Activated T-helper 17 cell treated with anti-CD3 and anti-CD28 coated beads, Interleukin-2, amount 50 U/mL, for 72 hours (primary cell): ENCODE measurements at regions not wholly inside any gene's neighbourhood (a gene's known extent, or its start where the extent isn't known, plus 50 kb on each side); places are given as distances from the start of the nearest gene placed in this dataset.

ENCODE experiments used
- ATAC-seq: fragments of 150-1000 bp; cut with Tn5 transposase; replicated peaks from 2 replicates; pipeline ENCODE4 v1.10.0; 2021; ENCODE audit warnings: mild to moderate bottlenecking, moderate library complexity
- H3K27ac Mint-ChIP-seq: one replicate; pipeline ENCODE4 v1.8.0; 2022; ENCODE audit warnings: mixed read lengths
- H3K27me3 Mint-ChIP-seq: one replicate; pipeline ENCODE4 v1.8.0; 2022; ENCODE audit warnings: mixed read lengths
- H3K36me3 Mint-ChIP-seq: one replicate; pipeline ENCODE4 v1.8.0; 2022; ENCODE audit warnings: low read depth, mild to moderate bottlenecking, mixed read lengths
- H3K4me1 Mint-ChIP-seq: one replicate; pipeline ENCODE4 v1.8.0; 2022; ENCODE audit warnings: mixed read lengths
- H3K4me3 Mint-ChIP-seq: one replicate; pipeline ENCODE4 v1.8.0; 2022; ENCODE audit warnings: mild to moderate bottlenecking, mixed read lengths
- H3K9me3 Mint-ChIP-seq: one replicate; pipeline ENCODE4 v1.8.0; 2022; ENCODE audit warnings: mixed read lengths

- Mint-ChIP-seq H3K36me3 (no peaks in the 10 kb centered on the region), H3K4me1 (no peaks in the 10 kb centered on the region), H3K4me3 (no peak overlapping the region), H3K27me3 (no peaks in the 10 kb centered on the region), H3K27ac (no peak overlapping the region), H3K9me3 (no peaks in the 10 kb centered on the region)
- ATAC-seq = no peak
These were observed 311.2 kb downstream of the OSR1 start for GRCh38 chr2:19046986-19047780.

- Mint-ChIP-seq H3K4me1 (no peaks in the 10 kb centered on the region), H3K27ac (no peak overlapping the region), H3K4me3 (no peak overlapping the region), H3K9me3 (no peaks in the 10 kb centered on the region), H3K36me3 (no peaks in the 10 kb centered on the region), H3K27me3 (no peaks in the 10 kb centered on the region)
- no peak for ATAC-seq
These were observed 313.3 kb downstream of the OSR1 start for GRCh38 chr2:19045151-19045550.

- Mint-ChIP-seq H3K27ac (no peak overlapping the region), H3K27me3 (no peaks in the 10 kb centered on the region), H3K9me3 (no peaks in the 10 kb centered on the region), H3K4me1 (no peaks in the 10 kb centered on the region), H3K4me3 (no peak overlapping the region), H3K36me3 (no peaks in the 10 kb centered on the region)
- ATAC-seq = no peak
These were observed 314.5 kb downstream of the OSR1 start for GRCh38 chr2:19043893-19044292.

GRCh38 chr2:19041434-19042041, 316.9 kb downstream of the OSR1 start:
- no peak for ATAC-seq
- H3K4me1 Mint-ChIP-seq = no peaks in the 10 kb centered on the region

GRCh38 chr2:19038071-19039015, 320.1 kb downstream of the OSR1 start:
- H3K27ac Mint-ChIP-seq = no peak overlapping the region

More at GRCh38 chr2:19041434-19042041, 316.9 kb downstream of the OSR1 start:
- H3K4me3 Mint-ChIP-seq = no peak overlapping the region
- no peak overlapping the region for H3K27ac Mint-ChIP-seq
- H3K9me3 Mint-ChIP-seq = no peaks in the 10 kb centered on the region
- no peaks in the 10 kb centered on the region for H3K27me3 Mint-ChIP-seq
- H3K36me3 Mint-ChIP-seq = no peaks in the 10 kb centered on the region

GRCh38 chr2:19036091-19036490, 322.3 kb downstream of the OSR1 start:
- Mint-ChIP-seq H3K36me3 (no peaks in the 10 kb centered on the region), H3K27me3 (no peaks in the 10 kb centered on the region), H3K9me3 (no peaks in the 10 kb centered on the region), H3K4me1 (no peaks in the 10 kb centered on the region), H3K4me3 (no peak overlapping the region), H3K27ac (no peak overlapping the region)
- ATAC-seq = no peak

More at GRCh38 chr2:19038071-19039015, 320.1 kb downstream of the OSR1 start:
- H3K27me3 Mint-ChIP-seq = no peaks in the 10 kb centered on the region
- H3K4me1 Mint-ChIP-seq = no peaks in the 10 kb centered on the region
- no peaks in the 10 kb centered on the region for H3K36me3 Mint-ChIP-seq
- no peak for ATAC-seq
- H3K9me3 Mint-ChIP-seq = no peaks in the 10 kb centered on the region
- H3K4me3 Mint-ChIP-seq = no peak overlapping the region

GRCh38 chr2:19035238-19035637, 323.2 kb downstream of the OSR1 start:
- H3K9me3 Mint-ChIP-seq = no peaks in the 10 kb centered on the region
- no peak overlapping the region for H3K4me3 Mint-ChIP-seq
- no peaks in the 10 kb centered on the region for H3K36me3 Mint-ChIP-seq
- H3K4me1 Mint-ChIP-seq = no peaks in the 10 kb centered on the region
- no peaks in the 10 kb centered on the region for H3K27me3 Mint-ChIP-seq
- no peak for ATAC-seq
- no peak overlapping the region for H3K27ac Mint-ChIP-seq

- no peak for ATAC-seq
- no peaks in the 10 kb centered on the region for H3K9me3 Mint-ChIP-seq
- H3K27ac Mint-ChIP-seq = no peak overlapping the region
- no peak overlapping the region for H3K4me3 Mint-ChIP-seq
- H3K27me3 Mint-ChIP-seq = no peaks in the 10 kb centered on the region
- no peaks in the 10 kb centered on the region for H3K36me3 Mint-ChIP-seq
- H3K4me1 Mint-ChIP-seq = no peaks in the 10 kb centered on the region
These were observed 325.2 kb downstream of the OSR1 start for GRCh38 chr2:19033240-19033639.

- H3K4me1 Mint-ChIP-seq = no peaks in the 10 kb centered on the region
- no peak overlapping the region for H3K27ac Mint-ChIP-seq
- no peak overlapping the region for H3K4me3 Mint-ChIP-seq
- H3K9me3 Mint-ChIP-seq = no peaks in the 10 kb centered on the region
- H3K27me3 Mint-ChIP-seq = no peaks in the 10 kb centered on the region
- ATAC-seq = no peak
- no peaks in the 10 kb centered on the region for H3K36me3 Mint-ChIP-seq
These were observed 326.8 kb downstream of the OSR1 start for GRCh38 chr2:19031642-19032041.

- no peaks in the 10 kb centered on the region for H3K36me3 Mint-ChIP-seq
- H3K4me1 Mint-ChIP-seq = no peaks in the 10 kb centered on the region
These were observed 328.8 kb downstream of the OSR1 start for GRCh38 chr2:19029655-19030054.

GRCh38 chr2:19028587-19029375, 329.6 kb downstream of the OSR1 start:
- no peak for ATAC-seq
- Mint-ChIP-seq H3K36me3 (no peaks in the 10 kb centered on the region), H3K4me3 (no peak overlapping the region), H3K9me3 (no peaks in the 10 kb centered on the region), H3K4me1 (no peaks in the 10 kb centered on the region), H3K27me3 (no peaks in the 10 kb centered on the region), H3K27ac (no peak overlapping the region)

More at GRCh38 chr2:19029655-19030054, 328.8 kb downstream of the OSR1 start:
- Mint-ChIP-seq H3K27ac (no peak overlapping the region), H3K27me3 (no peaks in the 10 kb centered on the region), H3K4me3 (no peak overlapping the region), H3K9me3 (no peaks in the 10 kb centered on the region)
- ATAC-seq = no peak

- Mint-ChIP-seq H3K4me3 (no peak overlapping the region), H3K36me3 (no peaks in the 10 kb centered on the region), H3K27me3 (no peaks in the 10 kb centered on the region), H3K27ac (no peak overlapping the region), H3K9me3 (no peaks in the 10 kb centered on the region), H3K4me1 (no peaks in the 10 kb centered on the region)
- no peak for ATAC-seq
These were observed 330.8 kb downstream of the OSR1 start for GRCh38 chr2:19027626-19028025.

- Mint-ChIP-seq H3K27ac (no peak overlapping the region), H3K4me1 (no peaks in the 10 kb centered on the region), H3K36me3 (no peaks in the 10 kb centered on the region), H3K27me3 (no peaks in the 10 kb centered on the region), H3K4me3 (no peak overlapping the region), H3K9me3 (no peaks in the 10 kb centered on the region)
- ATAC-seq = no peak
These were observed 332.2 kb downstream of the OSR1 start for GRCh38 chr2:19026261-19026660.

- H3K9me3 Mint-ChIP-seq = peaks cover 4% of the 10 kb centered on the region
- H3K27ac Mint-ChIP-seq = no peak overlapping the region
- H3K4me1 Mint-ChIP-seq = no peaks in the 10 kb centered on the region
- no peaks in the 10 kb centered on the region for H3K27me3 Mint-ChIP-seq
- no peak overlapping the region for H3K4me3 Mint-ChIP-seq
- H3K36me3 Mint-ChIP-seq = no peaks in the 10 kb centered on the region
- no peak for ATAC-seq
These were observed 336.1 kb downstream of the OSR1 start for GRCh38 chr2:19022334-19022733.
